ENCODE measurements at regions not wholly inside any gene's neighbourhood (a gene's known extent, or its start where the extent isn't known, plus 50 kb on each side); places are given as distances from the start of the nearest gene placed in this dataset.

GRCh38 chr1:47696737-47697441, 259.0 kb downstream of the FOXD2 start:
- Histone ChIP-seq H3K4me3 (no peak overlapping the region), H3K27ac (peak overlapping the region in 2 of 4 donors; percentile 35 to 45), H3K36me3 (no peaks in the 10 kb centered on the region), H3K27me3 (no peaks in the 10 kb centered on the region), H3K4me1 (no peaks in the 10 kb centered on the region), H3K9me3 (no peaks in the 10 kb centered on the region)
- TF ChIP-seq CTCF (IDR thresholded peaks at IDR 0.05): no peak
- no peak for TF ChIP-seq POLR2A (IDR thresholded peaks at IDR 0.05)
- peak in 1 of 3 donors; percentile 50 for DNase-seq

- Histone ChIP-seq H3K27me3 (no peaks in the 10 kb centered on the region), H3K36me3 (no peaks in the 10 kb centered on the region), H3K4me3 (no peak overlapping the region), H3K9me3 (no peaks in the 10 kb centered on the region), H3K4me1 (no peaks in the 10 kb centered on the region), H3K27ac (peak overlapping the region in 2 of 4 donors; percentile 35 to 45)
- no peak for TF ChIP-seq POLR2A (IDR thresholded peaks at IDR 0.05)
- no peak for TF ChIP-seq CTCF (IDR thresholded peaks at IDR 0.05)
- DNase-seq: no peak
These were observed 259.9 kb downstream of the FOXD2 start for GRCh38 chr1:47697616-47698335.

- Histone ChIP-seq H3K27me3 (no peaks in the 10 kb centered on the region), H3K4me3 (no peak overlapping the region), H3K27ac (no peak overlapping the region), H3K4me1 (no peaks in the 10 kb centered on the region), H3K36me3 (no peaks in the 10 kb centered on the region), H3K9me3 (no peaks in the 10 kb centered on the region)
- DNase-seq: no peak
- no peak for TF ChIP-seq CTCF (IDR thresholded peaks at IDR 0.05)
- no peak for TF ChIP-seq POLR2A (IDR thresholded peaks at IDR 0.05)
These were observed 261.8 kb downstream of the FOXD2 start for GRCh38 chr1:47699492-47700235.

GRCh38 chr1:47701283-47701682, 263.4 kb downstream of the FOXD2 start:
- TF ChIP-seq POLR2A (IDR thresholded peaks at IDR 0.05): no peak
- no peak for TF ChIP-seq CTCF (IDR thresholded peaks at IDR 0.05)
- H3K4me1 ChIP-seq: no peaks in the 10 kb centered on the region
- no peak overlapping the region for H3K4me3 ChIP-seq

GRCh38 chr1:47701741-47702515, 264.1 kb downstream of the FOXD2 start:
- no peaks in the 10 kb centered on the region for H3K4me1 ChIP-seq
- no peaks in the 10 kb centered on the region for H3K27me3 ChIP-seq
- no peaks in the 10 kb centered on the region for H3K9me3 ChIP-seq
- no peak overlapping the region for H3K27ac ChIP-seq
- DNase-seq: no peak
- H3K4me3 ChIP-seq: no peak overlapping the region
- no peaks in the 10 kb centered on the region for H3K36me3 ChIP-seq
- TF ChIP-seq POLR2A (IDR thresholded peaks at IDR 0.05) (no peak), CTCF (IDR thresholded peaks at IDR 0.05) (no peak)

More at GRCh38 chr1:47701283-47701682, 263.4 kb downstream of the FOXD2 start:
- H3K27me3 ChIP-seq: no peaks in the 10 kb centered on the region
- no peaks in the 10 kb centered on the region for H3K36me3 ChIP-seq
- DNase-seq: no peak
- H3K9me3 ChIP-seq: no peaks in the 10 kb centered on the region
- no peak overlapping the region for H3K27ac ChIP-seq

Measured in Peyer's patch (tissue), 4 donors.